ENCODE measurements at regions not wholly inside any gene's neighbourhood (a gene's known extent, or its start where the extent isn't known, plus 50 kb on each side); places are given as distances from the start of the nearest gene placed in this dataset.

DNA sequence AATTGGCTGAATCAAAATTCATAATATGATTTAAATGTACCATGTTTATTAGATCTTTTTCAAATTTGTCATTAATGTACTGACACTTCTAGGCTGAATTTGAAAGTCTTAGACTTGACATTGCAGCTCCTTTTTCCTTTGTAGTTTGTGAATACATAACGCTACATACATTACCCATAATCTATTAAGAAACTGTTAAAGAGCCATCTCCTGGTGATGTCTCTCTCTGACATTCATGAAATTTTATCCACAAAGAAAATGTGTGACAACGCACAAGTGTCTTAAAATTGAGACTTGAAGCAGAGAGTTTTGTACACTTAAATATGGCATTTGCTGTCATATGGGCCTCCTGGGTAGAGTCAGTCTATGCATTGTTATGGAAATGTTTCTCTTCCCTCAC is 320.2 kb upstream of the ARGLU1 start:
- TF ChIP-seq CTCF (IDR thresholded peaks at IDR 0.05; ENCODE audit: insufficient read depth, low read length, poor library complexity, severe bottlenecking) = no peak
- Histone ChIP-seq H3K4me3 (replicated peaks; ENCODE audit: low read depth, low read length) (no peak overlapping the region), H3K27me3 (replicated peaks; ENCODE audit: control insufficient read depth, insufficient read depth, low read length) (no peaks in the 10 kb centered on the region), H3K36me3 (ENCODE audit: control insufficient read depth, insufficient read depth, low read length) (no peaks in the 10 kb centered on the region)
- no peak for DNase-seq (ENCODE audit: extremely low read depth, insufficient read length)

DNA sequence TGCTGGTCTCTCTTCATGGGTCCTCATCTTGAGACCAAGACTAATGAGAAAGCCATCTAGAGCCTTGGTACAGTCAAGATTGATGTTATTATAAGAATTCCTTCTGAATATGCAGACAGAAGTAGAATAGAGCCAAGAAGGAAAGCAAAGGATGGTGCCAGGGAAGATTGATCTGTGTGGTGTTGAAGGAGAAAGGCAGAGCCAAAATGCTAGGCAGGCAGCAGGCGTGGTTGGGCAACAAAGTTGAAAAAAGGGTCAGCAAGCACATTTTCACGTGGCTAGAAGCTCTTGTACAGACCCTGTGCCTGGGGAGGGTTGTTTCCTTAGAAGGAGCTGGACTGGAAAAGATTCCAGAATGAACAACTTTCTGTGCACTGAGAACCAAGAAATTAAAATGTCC is 319.7 kb upstream of the ARGLU1 start:
- DNase-seq (ENCODE audit: extremely low read depth, insufficient read length) = no peak
- H3K27me3 ChIP-seq (replicated peaks; ENCODE audit: control insufficient read depth, insufficient read depth, low read length) = no peaks in the 10 kb centered on the region
- no peak for TF ChIP-seq CTCF (IDR thresholded peaks at IDR 0.05; ENCODE audit: insufficient read depth, low read length, poor library complexity, severe bottlenecking)
- no peaks in the 10 kb centered on the region for H3K36me3 ChIP-seq (ENCODE audit: control insufficient read depth, insufficient read depth, low read length)
- no peak overlapping the region for H3K4me3 ChIP-seq (replicated peaks; ENCODE audit: low read depth, low read length)

GRCh38 chr13:106883976-106884375 is 316.0 kb upstream of the ARGLU1 start:
- Histone ChIP-seq H3K36me3 (ENCODE audit: control insufficient read depth, insufficient read depth, low read length) (no peaks in the 10 kb centered on the region), H3K27me3 (replicated peaks; ENCODE audit: control insufficient read depth, insufficient read depth, low read length) (no peaks in the 10 kb centered on the region), H3K4me3 (replicated peaks; ENCODE audit: low read depth, low read length) (no peak overlapping the region)
- no peak for DNase-seq (ENCODE audit: extremely low read depth, insufficient read length)
- TF ChIP-seq CTCF (IDR thresholded peaks at IDR 0.05; ENCODE audit: insufficient read depth, low read length, poor library complexity, severe bottlenecking) = no peak

GRCh38 chr13:106882246-106882645 is 314.3 kb upstream of the ARGLU1 start:
- Histone ChIP-seq H3K27me3 (replicated peaks; ENCODE audit: control insufficient read depth, insufficient read depth, low read length) (no peaks in the 10 kb centered on the region), H3K36me3 (ENCODE audit: control insufficient read depth, insufficient read depth, low read length) (no peaks in the 10 kb centered on the region), H3K4me3 (replicated peaks; ENCODE audit: low read depth, low read length) (no peak overlapping the region)
- no peak for TF ChIP-seq CTCF (IDR thresholded peaks at IDR 0.05; ENCODE audit: insufficient read depth, low read length, poor library complexity, severe bottlenecking)
- no peak for DNase-seq (ENCODE audit: extremely low read depth, insufficient read length)

DNA sequence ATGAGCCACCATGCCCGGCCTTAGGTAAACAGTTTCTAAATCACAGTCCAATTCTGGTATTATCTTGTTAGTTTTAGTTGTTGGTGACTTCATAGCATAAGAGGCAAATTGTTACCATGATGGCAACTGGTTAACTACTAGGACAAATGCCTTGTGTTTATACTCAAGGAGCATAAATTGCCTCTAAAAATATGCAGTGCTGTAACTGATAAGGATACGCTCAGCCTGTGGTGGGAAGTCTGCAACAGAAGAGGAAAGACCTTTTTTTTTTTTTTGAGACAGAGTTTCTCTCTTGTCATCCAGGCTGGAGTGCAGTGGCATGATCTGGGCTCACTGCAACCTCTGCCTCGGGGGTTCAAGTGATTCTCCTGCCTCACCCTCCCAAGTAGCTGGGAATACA is 311.9 kb upstream of the ARGLU1 start:
- Histone ChIP-seq H3K4me3 (replicated peaks; ENCODE audit: low read depth, low read length) (no peak overlapping the region), H3K27me3 (replicated peaks; ENCODE audit: control insufficient read depth, insufficient read depth, low read length) (no peaks in the 10 kb centered on the region), H3K36me3 (ENCODE audit: control insufficient read depth, insufficient read depth, low read length) (no peaks in the 10 kb centered on the region)
- DNase-seq (ENCODE audit: extremely low read depth, insufficient read length) = no peak
- no peak for TF ChIP-seq CTCF (IDR thresholded peaks at IDR 0.05; ENCODE audit: insufficient read depth, low read length, poor library complexity, severe bottlenecking)

DNA sequence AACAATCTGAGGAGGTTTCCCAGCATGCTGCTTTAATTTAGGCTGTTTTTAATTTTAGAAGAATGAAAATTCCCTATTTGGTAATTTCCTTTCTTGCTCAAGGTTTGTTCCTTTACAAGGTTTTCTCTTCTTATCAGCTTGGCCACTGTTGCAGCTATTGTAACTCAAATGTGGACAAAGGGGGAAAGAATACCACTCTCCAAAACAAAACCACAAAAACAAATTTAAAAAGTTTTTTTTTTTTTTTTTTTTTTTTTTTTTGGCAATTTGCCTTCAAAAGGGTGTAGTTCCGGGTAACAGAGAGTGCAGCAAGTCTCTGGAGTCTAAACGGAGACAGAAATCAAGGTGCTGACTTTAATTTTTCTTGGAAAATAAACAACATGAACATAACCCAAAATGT is 306.4 kb upstream of the ARGLU1 start:
- TF ChIP-seq CTCF (IDR thresholded peaks at IDR 0.05; ENCODE audit: insufficient read depth, low read length, poor library complexity, severe bottlenecking) = no peak
- Histone ChIP-seq H3K36me3 (ENCODE audit: control insufficient read depth, insufficient read depth, low read length) (no peaks in the 10 kb centered on the region), H3K27me3 (replicated peaks; ENCODE audit: control insufficient read depth, insufficient read depth, low read length) (no peaks in the 10 kb centered on the region), H3K4me3 (replicated peaks; ENCODE audit: low read depth, low read length) (no peak overlapping the region)
- no peak for DNase-seq (ENCODE audit: extremely low read depth, insufficient read length)
